ENCODE measurements at regions not wholly inside any gene's neighbourhood (a gene's known extent, or its start where the extent isn't known, plus 50 kb on each side); places are given as distances from the start of the nearest gene placed in this dataset.

DNA sequence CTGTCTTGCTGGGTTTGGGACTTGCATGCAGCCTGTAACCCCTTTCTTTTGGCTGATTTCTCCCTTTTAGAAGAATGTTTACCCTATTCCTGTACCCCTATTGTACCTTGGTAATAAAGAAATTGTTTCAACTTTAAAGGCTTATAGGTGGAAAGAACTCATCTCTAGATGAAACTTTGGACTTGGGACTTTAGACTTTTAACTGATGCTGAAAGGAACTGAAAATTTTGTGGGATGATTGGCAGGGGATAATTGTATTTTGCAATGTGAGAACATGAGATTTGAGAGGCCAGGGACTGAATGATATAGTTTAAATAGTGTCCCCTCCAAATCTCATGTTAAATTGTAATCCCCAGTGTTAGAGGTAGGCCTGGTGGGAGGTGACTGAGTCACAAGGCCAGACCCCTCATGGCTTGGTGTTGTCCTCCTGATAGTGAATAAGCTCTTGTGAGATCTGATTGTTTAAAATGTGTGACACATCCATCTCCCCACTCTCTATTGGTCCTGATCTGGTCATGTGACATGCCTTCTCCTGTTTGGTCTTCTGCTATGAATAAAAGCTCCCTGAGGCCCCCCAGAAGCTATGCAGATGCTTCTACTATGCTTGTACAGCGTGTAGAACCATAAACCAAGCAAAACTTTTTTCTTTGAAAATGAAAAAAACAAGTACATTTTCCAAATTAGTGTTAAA, 1621.3 kb upstream of the B3GALT2 start:
- TF ChIP-seq, protein P1, sequence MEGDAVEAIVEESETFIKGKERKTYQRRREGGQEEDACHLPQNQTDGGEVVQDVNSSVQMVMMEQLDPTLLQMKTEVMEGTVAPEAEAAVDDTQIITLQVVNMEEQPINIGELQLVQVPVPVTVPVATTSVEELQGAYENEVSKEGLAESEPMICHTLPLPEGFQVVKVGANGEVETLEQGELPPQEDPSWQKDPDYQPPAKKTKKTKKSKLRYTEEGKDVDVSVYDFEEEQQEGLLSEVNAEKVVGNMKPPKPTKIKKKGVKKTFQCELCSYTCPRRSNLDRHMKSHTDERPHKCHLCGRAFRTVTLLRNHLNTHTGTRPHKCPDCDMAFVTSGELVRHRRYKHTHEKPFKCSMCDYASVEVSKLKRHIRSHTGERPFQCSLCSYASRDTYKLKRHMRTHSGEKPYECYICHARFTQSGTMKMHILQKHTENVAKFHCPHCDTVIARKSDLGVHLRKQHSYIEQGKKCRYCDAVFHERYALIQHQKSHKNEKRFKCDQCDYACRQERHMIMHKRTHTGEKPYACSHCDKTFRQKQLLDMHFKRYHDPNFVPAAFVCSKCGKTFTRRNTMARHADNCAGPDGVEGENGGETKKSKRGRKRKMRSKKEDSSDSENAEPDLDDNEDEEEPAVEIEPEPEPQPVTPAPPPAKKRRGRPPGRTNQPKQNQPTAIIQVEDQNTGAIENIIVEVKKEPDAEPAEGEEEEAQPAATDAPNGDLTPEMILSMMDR (IDR thresholded peaks at IDR 0.05; ENCODE audit: poor library complexity): no peak
- TF ChIP-seq EZH2phosphoT487 (IDR thresholded peaks at IDR 0.05; ENCODE audit: low read depth, severe bottlenecking, unreplicated experiment) (no peak), EZH2 (IDR thresholded peaks at IDR 0.05; ENCODE audit: borderline replicate concordance) (no peak)
